GM06990 (cell line): ENCODE measurements at regions not wholly inside any gene's neighbourhood (a gene's known extent, or its start where the extent isn't known, plus 50 kb on each side); places are given as distances from the start of the nearest gene placed in this dataset.
"Not testable (repeated sequence)": the region's sequence is repeated elsewhere in the genome, so short reads cannot be mapped to it uniquely, and the experiment has no call there.

Experiments
- DNase-seq: peaks from one replicate; pipeline ENCODE4 v3.0.0-alpha.2; 2011; ENCODE audit not compliant: insufficient read length; ENCODE audit errors: extremely low read depth
- H3K27me3 ChIP-seq: replicated peaks from 2 replicates; pipeline ENCODE4 v1.6.0; 2011; ENCODE audit warnings: low read length; ENCODE audit not compliant: control insufficient read depth, insufficient read depth
- H3K36me3 ChIP-seq: 2 replicates; pipeline ENCODE4 v1.5.1; 2011; ENCODE audit warnings: low read length; ENCODE audit not compliant: control insufficient read depth, insufficient read depth
- H3K4me3 ChIP-seq: replicated peaks from 2 replicates; pipeline ENCODE4 v1.5.1; 2011; ENCODE audit warnings: low read depth, mild to moderate bottlenecking, control low read depth, low read length
- TF ChIP-seq, protein P1 (sequence below): IDR thresholded peaks from 2 replicates; pipeline ENCODE4 v1.5.1; 2011; ENCODE audit warnings: low read length, control low read depth, mild to moderate bottlenecking, inconsistent platforms; ENCODE audit not compliant: insufficient read depth, poor library complexity, severe bottlenecking

DNA sequence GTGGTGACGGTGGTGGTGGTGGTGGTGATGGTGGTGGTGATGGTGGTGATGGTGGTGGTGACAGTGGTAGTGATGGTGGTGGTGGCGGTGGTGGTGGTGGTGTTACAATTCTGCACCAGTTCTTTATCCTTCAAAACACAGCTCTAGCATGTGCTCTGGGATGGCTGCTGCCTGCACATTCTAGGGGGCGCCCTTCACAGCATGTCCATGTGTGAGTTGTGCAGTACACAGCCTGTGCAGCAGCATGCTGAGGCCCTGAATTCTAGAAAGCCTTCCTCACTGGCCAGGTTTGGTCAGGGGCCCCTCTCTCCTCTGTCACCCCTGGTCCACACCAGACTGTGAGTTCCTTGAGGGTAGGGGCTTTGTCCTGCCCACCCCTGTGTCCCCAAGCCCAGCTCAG is 67.7 kb downstream of the MATN1 start:
- no peak overlapping the region for H3K4me3 ChIP-seq
- H3K36me3 ChIP-seq, result no peaks in the 10 kb centered on the region
- TF ChIP-seq, protein P1, sequence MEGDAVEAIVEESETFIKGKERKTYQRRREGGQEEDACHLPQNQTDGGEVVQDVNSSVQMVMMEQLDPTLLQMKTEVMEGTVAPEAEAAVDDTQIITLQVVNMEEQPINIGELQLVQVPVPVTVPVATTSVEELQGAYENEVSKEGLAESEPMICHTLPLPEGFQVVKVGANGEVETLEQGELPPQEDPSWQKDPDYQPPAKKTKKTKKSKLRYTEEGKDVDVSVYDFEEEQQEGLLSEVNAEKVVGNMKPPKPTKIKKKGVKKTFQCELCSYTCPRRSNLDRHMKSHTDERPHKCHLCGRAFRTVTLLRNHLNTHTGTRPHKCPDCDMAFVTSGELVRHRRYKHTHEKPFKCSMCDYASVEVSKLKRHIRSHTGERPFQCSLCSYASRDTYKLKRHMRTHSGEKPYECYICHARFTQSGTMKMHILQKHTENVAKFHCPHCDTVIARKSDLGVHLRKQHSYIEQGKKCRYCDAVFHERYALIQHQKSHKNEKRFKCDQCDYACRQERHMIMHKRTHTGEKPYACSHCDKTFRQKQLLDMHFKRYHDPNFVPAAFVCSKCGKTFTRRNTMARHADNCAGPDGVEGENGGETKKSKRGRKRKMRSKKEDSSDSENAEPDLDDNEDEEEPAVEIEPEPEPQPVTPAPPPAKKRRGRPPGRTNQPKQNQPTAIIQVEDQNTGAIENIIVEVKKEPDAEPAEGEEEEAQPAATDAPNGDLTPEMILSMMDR, result no peak
- no peak for DNase-seq
- no peaks in the 10 kb centered on the region for H3K27me3 ChIP-seq

DNA sequence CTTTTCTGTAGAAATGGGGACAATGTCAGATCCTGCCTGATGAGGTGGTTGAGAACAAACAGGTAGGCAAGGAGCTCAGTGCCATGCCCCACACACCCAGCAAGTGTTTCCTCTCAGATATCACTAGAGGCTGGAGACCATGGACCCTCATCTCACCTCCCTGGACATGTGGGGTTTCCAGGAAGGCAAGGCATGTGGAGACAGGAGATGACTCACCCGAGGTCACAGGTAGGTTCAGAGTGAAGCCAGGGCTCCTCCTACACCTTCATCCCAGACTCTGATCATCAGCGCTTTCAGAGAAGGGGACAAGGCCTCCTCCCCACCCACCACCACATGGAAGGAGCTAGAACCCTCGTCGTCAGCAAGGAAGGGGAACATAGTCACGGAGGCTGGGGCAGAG is 69.2 kb downstream of the MATN1 start:
- 0 out of 2 replicates have a peak, but pooled peaks cover 1% of the 10 kb centered on the region for H3K27me3 ChIP-seq
- DNase-seq, result no peak
- H3K4me3 ChIP-seq, result no peak overlapping the region
- TF ChIP-seq, protein P1, result no peak
- H3K36me3 ChIP-seq, result no peaks in the 10 kb centered on the region

DNA sequence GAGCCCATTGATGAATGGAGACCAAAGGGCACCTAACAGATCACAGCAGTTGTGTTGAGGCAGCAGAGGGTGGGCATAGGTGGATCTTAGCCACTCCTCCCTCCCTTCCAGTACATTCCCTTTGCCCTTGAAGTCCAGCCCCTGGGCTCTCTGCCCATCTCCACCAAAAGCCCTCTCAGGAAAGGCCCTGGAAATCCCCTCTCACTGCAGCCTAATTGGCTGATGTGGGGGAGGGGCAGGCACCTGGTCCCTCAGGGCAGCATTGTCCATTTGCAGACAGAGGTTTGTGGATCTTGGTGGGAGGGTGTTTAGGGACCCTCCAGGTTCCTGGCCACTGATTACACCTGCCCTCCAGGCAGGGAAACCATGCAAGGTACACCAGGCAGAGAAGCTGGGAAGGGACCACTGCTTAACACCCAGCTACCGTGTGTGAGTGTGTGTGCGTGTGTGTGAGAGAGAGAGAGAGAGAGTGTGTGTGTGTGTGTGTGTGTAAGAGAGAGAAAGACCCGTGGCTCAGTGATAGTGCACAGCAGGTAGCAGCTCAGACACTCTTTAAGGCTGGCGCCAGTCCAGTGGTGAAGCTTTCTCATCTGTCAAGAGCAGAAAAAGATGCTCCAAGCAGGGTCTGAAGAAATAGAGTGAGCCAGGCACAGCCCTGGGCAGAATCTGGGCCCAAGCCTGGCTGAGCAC is 71.1 kb downstream of the MATN1 start:
- H3K36me3 ChIP-seq, result no peaks in the 10 kb centered on the region
- DNase-seq, result no peak
- 0 out of 2 replicates have a peak, but pooled peaks cover 1% of the 10 kb centered on the region for H3K27me3 ChIP-seq
- H3K4me3 ChIP-seq, result no peak overlapping the region
- TF ChIP-seq, protein P1, result no peak

DNA sequence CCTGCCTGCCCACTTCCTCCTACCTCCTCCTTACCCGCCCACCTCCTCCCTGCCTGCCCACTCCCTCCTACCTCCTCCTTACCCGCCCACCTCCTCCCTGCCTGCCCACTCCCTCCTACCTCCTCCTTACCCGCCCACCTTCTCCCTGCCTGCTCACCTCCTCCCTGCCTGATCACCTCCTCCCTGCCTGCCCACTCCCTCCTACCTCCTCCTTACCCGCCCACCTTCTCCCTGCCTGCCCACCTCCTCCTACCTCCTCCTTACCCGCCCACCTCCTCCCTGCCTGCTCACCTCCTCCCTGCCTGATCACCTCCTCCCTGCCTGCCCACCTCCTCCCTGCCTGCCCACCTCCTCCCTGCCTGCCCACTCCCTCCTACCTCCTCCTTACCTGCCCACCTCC is 72.0 kb downstream of the MATN1 start:
- not testable (repeated sequence) for DNase-seq, H3K27me3 ChIP-seq, H3K36me3 ChIP-seq, H3K4me3 ChIP-seq

- Histone ChIP-seq H3K36me3 (no peaks in the 10 kb centered on the region), H3K27me3 (0 out of 2 replicates have a peak, but pooled peaks cover 1% of the 10 kb centered on the region), H3K4me3 (no peak overlapping the region)
- TF ChIP-seq, protein P1, result no peak
- DNase-seq, result no peak
Measured at GRCh38 chr1:30650968-30651320, 72.4 kb downstream of the MATN1 start.

- no peak for DNase-seq
Measured at GRCh38 chr1:30650038-30650967, 73.1 kb downstream of the MATN1 start.

More at GRCh38 chr1:30650038-30650967, 73.1 kb downstream of the MATN1 start:
- Histone ChIP-seq H3K27me3 (0 out of 2 replicates have a peak, but pooled peaks cover 1% of the 10 kb centered on the region), H3K4me3 (no peak overlapping the region), H3K36me3 (no peaks in the 10 kb centered on the region)
- TF ChIP-seq, protein P1, result no peak
